ENCODE measurements at regions not wholly inside any gene's neighbourhood (a gene's known extent, or its start where the extent isn't known, plus 50 kb on each side); places are given as distances from the start of the nearest gene placed in this dataset.
"Not testable (repeated sequence)": the region's sequence is repeated elsewhere in the genome, so short reads cannot be mapped to it uniquely, and the experiment has no call there.

GRCh38 chr15:45962733-45963132 is 327.9 kb downstream of the SQOR start:
- DNase-seq: no peak

DNA sequence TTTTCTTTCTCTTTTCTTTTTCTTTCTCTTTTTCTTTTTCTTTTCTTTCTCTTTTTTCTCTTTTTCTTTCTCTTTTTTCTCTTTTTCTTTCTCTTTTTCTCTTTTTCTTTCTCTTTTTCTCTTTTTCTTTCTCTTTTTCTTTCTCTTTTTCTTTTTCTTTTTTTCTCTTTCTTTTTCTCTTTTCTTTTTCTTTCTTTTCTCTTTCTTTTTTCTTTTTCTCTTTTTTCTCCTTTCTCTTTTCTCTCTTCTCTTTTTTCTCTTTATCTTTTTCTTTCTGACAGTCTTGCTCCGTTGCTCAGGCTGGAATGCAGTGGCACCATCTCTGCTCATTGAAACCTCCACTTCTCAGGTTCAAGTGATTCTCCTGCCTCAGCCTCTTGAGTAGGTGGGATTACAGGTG is 335.7 kb downstream of the SQOR start:
- no peak for DNase-seq

GRCh38 chr15:45980366-45980765 is 345.5 kb downstream of the SQOR start:
- no peak for DNase-seq

DNA sequence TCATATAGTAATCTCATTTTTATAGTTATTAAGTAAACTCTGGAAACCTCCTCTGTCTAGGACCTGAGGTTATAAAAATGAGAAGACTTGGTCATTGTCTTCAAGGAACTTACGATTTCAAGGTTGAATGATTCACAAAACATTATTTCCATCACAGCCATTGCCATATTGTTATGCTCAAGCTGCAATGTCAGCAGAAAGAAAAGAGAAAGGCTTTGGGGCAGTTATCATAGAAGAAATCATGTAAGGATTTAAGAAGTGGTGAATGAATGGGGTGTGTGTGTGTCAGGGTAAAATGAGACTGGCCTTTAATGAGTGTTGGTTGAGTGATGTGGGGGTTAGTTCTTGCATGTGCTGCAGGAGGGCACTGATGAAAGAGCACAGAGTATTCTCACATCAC is 346.8 kb downstream of the SQOR start:
- DNase-seq: no peak

DNA sequence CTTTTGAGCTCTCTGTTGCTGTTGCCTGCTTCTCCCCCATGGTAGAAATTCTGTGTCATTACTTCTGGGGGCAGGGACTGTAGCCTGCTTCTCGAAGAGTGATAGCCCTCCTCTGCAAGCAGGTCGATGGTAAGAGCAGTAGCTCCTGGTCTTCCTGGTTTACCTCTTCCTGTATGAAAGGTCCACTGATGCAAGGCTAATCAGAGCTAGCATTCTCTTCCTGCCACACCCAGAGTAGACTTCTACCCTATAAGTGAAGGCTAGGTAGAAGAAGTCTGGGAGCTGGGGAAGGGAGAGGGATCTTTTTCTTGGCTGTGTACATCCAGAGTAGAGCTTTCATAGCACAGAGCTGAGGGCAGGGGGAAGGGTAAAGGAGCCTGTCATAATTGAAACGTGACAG is 357.0 kb downstream of the SQOR start:
- no peak for DNase-seq

GRCh38 chr15:45993072-45993471 is 358.2 kb downstream of the SQOR start:
- DNase-seq: no peak

- DNase-seq: no peak
Observed at GRCh38 chr15:45993508-45993907, 358.7 kb downstream of the SQOR start.

DNA sequence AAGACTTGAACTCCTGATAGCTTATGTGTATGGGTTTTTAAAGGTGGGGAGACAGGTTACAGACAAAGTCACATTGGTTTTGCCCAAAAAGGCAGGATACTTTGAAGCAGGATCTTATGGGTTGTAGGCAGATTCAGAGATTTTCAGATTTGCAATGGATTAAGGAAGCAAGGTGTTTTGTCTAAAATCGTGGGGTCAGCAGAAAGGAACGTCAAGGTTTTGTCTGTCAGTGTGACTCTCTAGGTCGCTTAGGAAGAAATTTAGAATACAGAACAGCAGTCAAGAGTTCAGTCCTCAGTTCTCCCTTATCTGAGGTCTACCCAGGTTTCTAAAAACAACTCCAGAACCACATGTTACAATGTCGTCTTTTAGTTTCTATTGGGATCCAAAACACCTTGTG is 361.0 kb downstream of the SQOR start:
- no peak for DNase-seq

- DNase-seq: no peak
Observed at GRCh38 chr15:46014532-46014931, 379.7 kb downstream of the SQOR start.

DNA sequence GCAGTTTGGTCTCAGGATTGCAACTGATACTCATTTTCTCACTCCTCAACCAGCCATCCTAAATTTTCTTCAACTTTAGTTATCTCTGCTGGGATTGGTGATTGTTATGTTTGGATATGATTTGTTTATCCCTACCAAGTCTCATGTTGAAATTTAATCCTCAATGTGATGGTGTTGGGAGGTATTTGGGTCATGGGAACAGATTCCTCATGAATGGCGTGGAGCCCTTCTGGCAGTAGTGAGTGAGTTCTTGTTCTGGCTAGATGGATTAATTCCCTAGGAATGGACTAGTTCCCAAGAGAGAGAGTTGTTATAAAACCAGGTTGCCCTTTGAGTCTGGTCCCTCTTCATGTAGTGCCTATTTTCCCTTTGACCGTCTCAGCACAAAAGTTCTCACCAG is 399.9 kb downstream of the SQOR start:
- no peak for DNase-seq

DNA sequence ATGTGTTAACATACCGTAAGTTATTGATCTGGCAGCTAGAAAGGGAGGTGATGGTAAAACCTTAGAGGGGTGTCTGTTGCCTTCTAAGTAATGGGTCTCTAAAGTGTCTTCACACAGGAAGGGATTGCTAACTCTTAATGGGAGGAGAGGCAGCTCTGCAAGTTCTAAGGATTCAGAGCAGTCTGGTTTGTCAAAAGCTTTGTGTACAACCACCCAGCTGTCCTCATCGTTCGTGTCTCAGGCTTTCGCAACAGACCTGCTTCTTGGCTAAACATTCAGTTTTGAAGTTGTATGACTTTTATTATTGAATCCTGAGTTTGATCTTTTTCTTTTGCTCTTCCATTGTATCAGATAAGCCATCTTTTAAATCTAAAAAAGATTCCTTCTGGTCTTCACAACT is 404.9 kb downstream of the SQOR start:
- no peak for DNase-seq

DNA sequence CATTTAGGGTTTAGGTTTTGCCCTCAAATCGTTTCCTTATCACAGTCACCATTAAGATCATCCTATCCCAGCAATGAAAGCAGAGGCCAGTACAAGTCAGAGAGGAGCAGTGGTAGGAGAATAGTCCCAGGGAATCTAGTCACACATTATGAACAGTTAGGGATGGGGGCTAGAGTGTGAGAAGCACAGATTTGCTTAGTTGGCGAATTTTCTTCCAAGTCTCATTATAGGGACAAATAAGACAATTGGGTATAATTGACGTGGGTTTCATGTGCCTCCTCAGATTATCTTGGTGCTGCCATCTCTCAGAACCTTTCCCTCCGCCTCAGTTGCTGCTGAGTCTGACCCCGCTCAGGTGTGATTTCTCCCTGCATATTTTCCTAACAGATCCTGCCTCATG is 407.1 kb downstream of the SQOR start:
- DNase-seq: no peak

GRCh38 chr15:46059921-46060594 is 425.2 kb downstream of the SQOR start:
- no peak for DNase-seq

- no peak for DNase-seq
Observed at GRCh38 chr15:46061002-46061401, 426.2 kb downstream of the SQOR start.

- no peak for DNase-seq
Observed at GRCh38 chr15:46077220-46077619, 442.4 kb downstream of the SQOR start.

- DNase-seq: no peak
Observed at GRCh38 chr15:46079046-46079445, 444.2 kb downstream of the SQOR start.

- DNase-seq: no peak
Observed at GRCh38 chr15:46080016-46080415, 445.2 kb downstream of the SQOR start.

- DNase-seq: no peak
Observed at GRCh38 chr15:46088486-46089445, 453.9 kb downstream of the SQOR start.

DNA sequence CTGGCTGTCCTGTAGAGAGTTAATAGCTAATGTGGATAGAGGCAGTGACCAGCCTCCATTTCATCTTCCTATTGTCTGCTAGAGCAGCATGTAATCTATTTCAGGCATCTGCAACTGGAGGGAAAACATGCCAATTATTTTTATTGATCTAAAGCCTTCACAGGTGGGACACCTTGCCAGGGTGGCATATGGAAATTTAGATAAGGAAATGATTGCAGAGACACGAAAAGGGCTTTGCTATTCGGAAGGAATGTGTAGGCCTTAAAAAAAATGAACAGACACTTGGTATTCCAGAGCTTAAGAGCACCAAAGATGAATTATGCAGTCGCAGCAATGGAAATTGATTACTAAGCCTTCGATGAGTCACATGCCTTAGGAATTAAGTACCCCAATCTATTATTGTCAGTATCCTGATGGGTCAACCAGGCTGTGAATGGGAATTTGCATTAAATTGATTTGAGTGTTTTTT is 454.7 kb downstream of the SQOR start:
- no peak for DNase-seq

DNA sequence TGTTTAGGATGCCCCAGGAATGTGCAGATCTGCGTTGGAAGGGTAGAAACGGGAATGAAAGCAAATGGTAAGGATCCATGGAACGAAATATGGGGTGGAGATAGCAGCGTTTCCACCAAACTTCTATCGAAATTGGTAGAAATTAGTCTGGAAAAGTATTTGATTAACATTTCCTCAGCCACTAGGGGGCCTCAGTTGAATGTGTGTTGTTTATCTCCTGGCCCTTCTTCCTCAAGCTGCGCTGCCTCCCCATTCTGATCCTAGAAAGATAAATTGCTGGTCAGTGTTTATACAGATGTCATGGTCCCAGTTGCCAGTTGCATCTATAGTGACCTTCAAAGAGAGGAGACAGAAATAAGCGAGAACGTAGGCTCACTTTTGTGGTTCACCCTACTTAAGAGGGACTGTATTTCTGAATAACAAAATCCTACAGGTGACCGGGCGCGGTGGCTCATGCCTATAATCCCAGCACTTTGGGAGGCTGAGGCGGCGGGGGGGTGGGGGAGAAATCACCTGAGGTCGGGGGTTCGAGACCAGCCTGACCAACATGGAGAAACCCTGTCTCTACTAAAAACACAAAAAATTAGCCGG is 457.1 kb downstream of the SQOR start:
- DNase-seq: peak; percentile 16

GRCh38 chr15:46098006-46098405 is 463.2 kb downstream of the SQOR start:
- not testable (repeated sequence) for DNase-seq

GRCh38 chr15:46110755-46111154 is 475.9 kb downstream of the SQOR start:
- no peak for DNase-seq

DNA sequence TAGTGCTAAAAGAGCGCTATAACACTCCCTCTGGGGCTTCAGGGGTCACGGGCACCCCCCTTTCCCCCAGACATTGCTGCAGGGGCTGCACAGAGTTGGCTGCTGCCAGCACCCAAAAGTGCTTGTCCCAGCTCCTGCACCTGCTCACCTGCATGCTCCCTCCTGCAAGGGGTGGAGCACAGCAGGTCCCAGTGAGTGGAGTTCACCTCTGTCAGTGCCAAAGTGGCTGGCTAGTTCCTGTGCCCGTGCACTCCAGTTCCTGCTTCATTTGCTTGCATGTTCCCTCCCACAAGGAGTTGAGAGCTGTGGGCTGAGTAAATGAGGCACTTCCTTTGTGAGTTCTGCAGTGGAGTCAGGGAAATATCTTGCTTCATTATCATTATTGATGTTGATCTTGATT is 476.9 kb downstream of the SQOR start:
- DNase-seq: no peak

DNA sequence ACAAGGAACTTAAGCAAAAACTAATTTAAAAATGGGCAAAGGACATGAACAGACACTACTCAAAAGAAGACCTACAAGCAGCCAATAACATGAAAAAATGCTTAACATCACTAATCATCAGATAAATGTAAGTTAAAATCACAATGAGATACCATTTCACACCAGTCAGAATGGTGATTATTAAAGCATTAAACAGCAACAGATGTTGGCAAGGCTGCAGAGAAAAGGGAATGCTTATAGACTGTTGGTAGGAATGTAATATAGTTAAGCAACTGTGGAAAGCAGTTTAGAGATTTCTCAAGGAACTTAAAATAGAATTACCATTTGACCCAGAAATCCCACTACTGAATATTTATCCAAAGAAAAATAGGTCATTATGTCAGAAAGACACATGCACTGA is 482.2 kb downstream of the SQOR start:
- no peak for DNase-seq
